Transverse colon (tissue), 4 donors: ENCODE measurements at regions not wholly inside any gene's neighbourhood (a gene's known extent, or its start where the extent isn't known, plus 50 kb on each side); places are given as distances from the start of the nearest gene placed in this dataset.

Source experiments
- POLR2A ChIP-seq: fragments of 450-650 bp; IDR thresholded peaks from one replicate; pipeline ENCODE4 v1.6.1; 2016; ENCODE audit warnings: antibody characterized with exemption, mild to moderate bottlenecking, moderate library complexity
- POLR2AphosphoS5 ChIP-seq, 3 donors: sonication (generic); formaldehyde crosslinking; IDR thresholded peaks; one replicate each; pipeline ENCODE4 v1.6.1; 2016; ENCODE audit warnings: antibody characterized with exemption in 3 of 3
- TF ChIP-seq, protein P1 (sequence below), 5 experiments: fragments of 200-600 bp in 3 of 5; fragments of 450-650 bp in 2 of 5; sonication (generic) in 3 of 5; IDR thresholded peaks; 1 replicate in 2 of 5; 2 replicates in 3 of 5; pipeline ENCODE4 v1.5.1; 2016 to 2017; ENCODE audit warnings: antibody characterized with exemption in 5 of 5, inconsistent platforms in 3 of 5, mild to moderate bottlenecking in 2 of 5, moderate library complexity in 1 of 5

DNA sequence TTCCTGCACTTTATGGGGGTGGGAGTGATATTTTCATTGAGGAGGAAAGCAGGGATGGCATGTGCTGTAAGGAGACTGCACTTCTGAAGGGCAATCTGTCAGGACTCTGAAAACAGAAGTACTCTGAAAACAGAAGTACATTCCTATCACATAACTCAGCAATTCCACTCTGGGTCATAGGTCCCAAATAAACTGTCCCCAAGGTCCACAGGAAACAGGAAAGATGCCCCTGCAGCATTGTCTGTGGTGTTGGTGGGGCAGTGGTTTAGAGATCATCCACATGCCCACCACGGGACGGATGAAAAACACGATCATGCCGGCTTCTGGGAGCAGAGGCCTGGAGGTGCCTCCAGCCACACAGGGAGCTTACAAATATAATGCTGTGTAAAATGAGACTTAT is 150.3 kb downstream of the OTOR start:
- TF ChIP-seq POLR2A (no peak), POLR2AphosphoS5 (IDR thresholded peaks at IDR 0.05) (no peak)
- TF ChIP-seq, protein P1, sequence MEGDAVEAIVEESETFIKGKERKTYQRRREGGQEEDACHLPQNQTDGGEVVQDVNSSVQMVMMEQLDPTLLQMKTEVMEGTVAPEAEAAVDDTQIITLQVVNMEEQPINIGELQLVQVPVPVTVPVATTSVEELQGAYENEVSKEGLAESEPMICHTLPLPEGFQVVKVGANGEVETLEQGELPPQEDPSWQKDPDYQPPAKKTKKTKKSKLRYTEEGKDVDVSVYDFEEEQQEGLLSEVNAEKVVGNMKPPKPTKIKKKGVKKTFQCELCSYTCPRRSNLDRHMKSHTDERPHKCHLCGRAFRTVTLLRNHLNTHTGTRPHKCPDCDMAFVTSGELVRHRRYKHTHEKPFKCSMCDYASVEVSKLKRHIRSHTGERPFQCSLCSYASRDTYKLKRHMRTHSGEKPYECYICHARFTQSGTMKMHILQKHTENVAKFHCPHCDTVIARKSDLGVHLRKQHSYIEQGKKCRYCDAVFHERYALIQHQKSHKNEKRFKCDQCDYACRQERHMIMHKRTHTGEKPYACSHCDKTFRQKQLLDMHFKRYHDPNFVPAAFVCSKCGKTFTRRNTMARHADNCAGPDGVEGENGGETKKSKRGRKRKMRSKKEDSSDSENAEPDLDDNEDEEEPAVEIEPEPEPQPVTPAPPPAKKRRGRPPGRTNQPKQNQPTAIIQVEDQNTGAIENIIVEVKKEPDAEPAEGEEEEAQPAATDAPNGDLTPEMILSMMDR (IDR thresholded peaks at IDR 0.05): no peak
